WTC11 (cell line): ENCODE measurements at regions not wholly inside any gene's neighbourhood (a gene's known extent, or its start where the extent isn't known, plus 50 kb on each side); places are given as distances from the start of the nearest gene placed in this dataset.

Experiments
- E2F1 ChIP-seq: sonication (generic); formaldehyde crosslinking; IDR thresholded peaks from 2 replicates; pipeline ENCODE4 v1.8.0; 2022; ENCODE audit warnings: mild to moderate bottlenecking, missing genetic modification reagents
- GRHL2 ChIP-seq: fragments of 250-450 bp; sonication (Bioruptor Pico); IDR thresholded peaks from 2 replicates; pipeline ENCODE4 v1.8.0; 2022; ENCODE audit warnings: mild to moderate bottlenecking, moderate library complexity; ENCODE audit not compliant: insufficient replicate concordance, severe bottlenecking
- GTF2I ChIP-seq: fragments of 250-450 bp; sonication (Bioruptor Pico); conservative IDR thresholded peaks from 2 replicates; pipeline ENCODE4 v1.4.0; 2021; ENCODE audit warnings: mild to moderate bottlenecking
- MLX ChIP-seq: sonication (generic); formaldehyde crosslinking; IDR thresholded peaks from 2 replicates; pipeline ENCODE4 v1.8.1; 2023; ENCODE audit warnings: mild to moderate bottlenecking, missing genetic modification reagents, moderate library complexity
- NFATC4 ChIP-seq: fragments of 250-450 bp; sonication (Bioruptor Pico); IDR thresholded peaks from 2 replicates; pipeline ENCODE4 v1.9.0; 2021; ENCODE audit warnings: mild to moderate bottlenecking
- NFE2L1 ChIP-seq: sonication (generic); formaldehyde crosslinking; IDR thresholded peaks from 2 replicates; pipeline ENCODE4 v1.8.1; 2023; ENCODE audit warnings: missing genetic modification reagents
- RELA ChIP-seq: sonication (generic); formaldehyde crosslinking; IDR thresholded peaks from 2 replicates; pipeline ENCODE4 v1.8.1; 2022; ENCODE audit warnings: missing genetic modification reagents, mild to moderate bottlenecking, borderline replicate concordance
- ZNF138 ChIP-seq: sonication (generic); formaldehyde crosslinking; conservative IDR thresholded peaks from 2 replicates; pipeline ENCODE4 v1.8.1; 2022; ENCODE audit warnings: mild to moderate bottlenecking, moderate library complexity, missing genetic modification reagents
- TF ChIP-seq, protein P1 (sequence below): sonication (generic); formaldehyde crosslinking; IDR thresholded peaks from 2 replicates; pipeline ENCODE4 v1.8.0; 2022; ENCODE audit warnings: missing genetic modification reagents
- TF ChIP-seq, protein P2 (sequence below): fragments of 200-600 bp; IDR thresholded peaks from 2 replicates; pipeline ENCODE4 v1.8.0; 2022; ENCODE audit warnings: antibody characterized with exemption

GRCh38 chr7:42345478-42346299 lies 108.7 kb upstream of the GLI3 start:
- TF ChIP-seq GTF2I (CRISPR knock-in tag) (no peak), ZNF138 (CRISPR knock-in tag) (no peak), NFE2L1 (no peak), MLX (CRISPR knock-in tag) (no peak), RELA (no peak), GRHL2 (CRISPR knock-in tag) (no peak), E2F1 (CRISPR knock-in tag) (no peak), NFATC4 (CRISPR knock-in tag) (no peak)
- TF ChIP-seq, protein P1, sequence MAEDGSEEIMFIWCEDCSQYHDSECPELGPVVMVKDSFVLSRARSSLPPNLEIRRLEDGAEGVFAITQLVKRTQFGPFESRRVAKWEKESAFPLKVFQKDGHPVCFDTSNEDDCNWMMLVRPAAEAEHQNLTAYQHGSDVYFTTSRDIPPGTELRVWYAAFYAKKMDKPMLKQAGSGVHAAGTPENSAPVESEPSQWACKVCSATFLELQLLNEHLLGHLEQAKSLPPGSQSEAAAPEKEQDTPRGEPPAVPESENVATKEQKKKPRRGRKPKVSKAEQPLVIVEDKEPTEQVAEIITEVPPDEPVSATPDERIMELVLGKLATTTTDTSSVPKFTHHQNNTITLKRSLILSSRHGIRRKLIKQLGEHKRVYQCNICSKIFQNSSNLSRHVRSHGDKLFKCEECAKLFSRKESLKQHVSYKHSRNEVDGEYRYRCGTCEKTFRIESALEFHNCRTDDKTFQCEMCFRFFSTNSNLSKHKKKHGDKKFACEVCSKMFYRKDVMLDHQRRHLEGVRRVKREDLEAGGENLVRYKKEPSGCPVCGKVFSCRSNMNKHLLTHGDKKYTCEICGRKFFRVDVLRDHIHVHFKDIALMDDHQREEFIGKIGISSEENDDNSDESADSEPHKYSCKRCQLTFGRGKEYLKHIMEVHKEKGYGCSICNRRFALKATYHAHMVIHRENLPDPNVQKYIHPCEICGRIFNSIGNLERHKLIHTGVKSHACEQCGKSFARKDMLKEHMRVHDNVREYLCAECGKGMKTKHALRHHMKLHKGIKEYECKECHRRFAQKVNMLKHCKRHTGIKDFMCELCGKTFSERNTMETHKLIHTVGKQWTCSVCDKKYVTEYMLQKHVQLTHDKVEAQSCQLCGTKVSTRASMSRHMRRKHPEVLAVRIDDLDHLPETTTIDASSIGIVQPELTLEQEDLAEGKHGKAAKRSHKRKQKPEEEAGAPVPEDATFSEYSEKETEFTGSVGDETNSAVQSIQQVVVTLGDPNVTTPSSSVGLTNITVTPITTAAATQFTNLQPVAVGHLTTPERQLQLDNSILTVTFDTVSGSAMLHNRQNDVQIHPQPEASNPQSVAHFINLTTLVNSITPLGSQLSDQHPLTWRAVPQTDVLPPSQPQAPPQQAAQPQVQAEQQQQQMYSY (CRISPR knock-in tag): no peak
- TF ChIP-seq, protein P2, sequence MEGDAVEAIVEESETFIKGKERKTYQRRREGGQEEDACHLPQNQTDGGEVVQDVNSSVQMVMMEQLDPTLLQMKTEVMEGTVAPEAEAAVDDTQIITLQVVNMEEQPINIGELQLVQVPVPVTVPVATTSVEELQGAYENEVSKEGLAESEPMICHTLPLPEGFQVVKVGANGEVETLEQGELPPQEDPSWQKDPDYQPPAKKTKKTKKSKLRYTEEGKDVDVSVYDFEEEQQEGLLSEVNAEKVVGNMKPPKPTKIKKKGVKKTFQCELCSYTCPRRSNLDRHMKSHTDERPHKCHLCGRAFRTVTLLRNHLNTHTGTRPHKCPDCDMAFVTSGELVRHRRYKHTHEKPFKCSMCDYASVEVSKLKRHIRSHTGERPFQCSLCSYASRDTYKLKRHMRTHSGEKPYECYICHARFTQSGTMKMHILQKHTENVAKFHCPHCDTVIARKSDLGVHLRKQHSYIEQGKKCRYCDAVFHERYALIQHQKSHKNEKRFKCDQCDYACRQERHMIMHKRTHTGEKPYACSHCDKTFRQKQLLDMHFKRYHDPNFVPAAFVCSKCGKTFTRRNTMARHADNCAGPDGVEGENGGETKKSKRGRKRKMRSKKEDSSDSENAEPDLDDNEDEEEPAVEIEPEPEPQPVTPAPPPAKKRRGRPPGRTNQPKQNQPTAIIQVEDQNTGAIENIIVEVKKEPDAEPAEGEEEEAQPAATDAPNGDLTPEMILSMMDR: no peak
